Fibroblast of lung (primary cell): ENCODE measurements at regions not wholly inside any gene's neighbourhood (a gene's known extent, or its start where the extent isn't known, plus 50 kb on each side); places are given as distances from the start of the nearest gene placed in this dataset.

ENCODE experiments used
- DNase-seq, 2 donors: peaks; one replicate each; pipeline versions ENCODE4 v3.0.0 to v3.0.0-alpha.2; 2010; ENCODE audit warnings: low read depth in 2 of 2
- H2AFZ ChIP-seq: 2 replicates; pipeline ENCODE4 v1.5.1; 2012; ENCODE audit warnings: low read length, control low read depth, inconsistent platforms
- H3K27ac ChIP-seq: 2 replicates; pipeline ENCODE4 v1.5.1; 2011; ENCODE audit warnings: low read length, control low read depth; ENCODE audit not compliant: insufficient read depth
- H3K27me3 ChIP-seq: 2 replicates; pipeline ENCODE4 v1.5.1; 2011; ENCODE audit warnings: mild to moderate bottlenecking, low read length; ENCODE audit not compliant: control insufficient read depth, insufficient read depth
- H3K36me3 ChIP-seq: 2 replicates; pipeline ENCODE4 v1.5.1; 2011; ENCODE audit warnings: low read length; ENCODE audit not compliant: control insufficient read depth, insufficient read depth
- H3K4me1 ChIP-seq: 2 replicates; pipeline ENCODE4 v1.5.1; 2011; ENCODE audit warnings: low read length; ENCODE audit not compliant: control insufficient read depth, insufficient read depth; ENCODE audit errors: extremely low read depth
- H3K4me2 ChIP-seq: 2 replicates; pipeline ENCODE4 v1.5.1; 2011; ENCODE audit warnings: low read length, control low read depth; ENCODE audit not compliant: insufficient read depth; ENCODE audit errors: extremely low read depth
- H3K4me3 ChIP-seq, 4 experiments: fragments of 200-600 bp in 1 of 4; sonication (generic) in 1 of 4; replicated peaks in 1 of 4; 2 replicates each; pipeline ENCODE4 v1.5.1; 2011 to 2016; ENCODE audit warnings: low read length in 4 of 4, low read depth in 3 of 4, mild to moderate bottlenecking in 3 of 4, control low read depth in 2 of 4, inconsistent platforms in 1 of 4, mixed read lengths in 1 of 4; ENCODE audit not compliant: insufficient read depth in 1 of 4; ENCODE audit errors: control extremely low read depth in 1 of 4
- H3K79me2 ChIP-seq: 2 replicates; pipeline ENCODE4 v1.5.1; 2012; ENCODE audit warnings: mild to moderate bottlenecking, low read length, inconsistent platforms; ENCODE audit not compliant: control insufficient read depth, insufficient read depth
- H3K9ac ChIP-seq: 2 replicates; pipeline ENCODE4 v1.5.1; 2011; ENCODE audit warnings: mild to moderate bottlenecking, low read length, control low read depth; ENCODE audit not compliant: insufficient read depth
- H3K9me3 ChIP-seq: 2 replicates; pipeline ENCODE4 v1.5.1; 2012; ENCODE audit warnings: low read depth, low read length; ENCODE audit not compliant: control insufficient read depth, insufficient read depth
- H4K20me1 ChIP-seq: 2 replicates; pipeline ENCODE4 v1.5.1; 2011; ENCODE audit warnings: low read length; ENCODE audit not compliant: control insufficient read depth, insufficient read depth; ENCODE audit errors: extremely low read depth
- CTCF ChIP-seq, 2 donors: IDR thresholded peaks in 1 of 2; conservative IDR thresholded peaks in 1 of 2; 1 replicate in 1 of 2; 2 replicates in 1 of 2; pipeline ENCODE4 v1.5.1; 2011 to 2012; ENCODE audit warnings: low read length in 2 of 2, control low read depth in 1 of 2, inconsistent platforms in 1 of 2, low read depth in 1 of 2, mild to moderate bottlenecking in 1 of 2
- EZH2 ChIP-seq: IDR thresholded peaks from 2 replicates; pipeline ENCODE4 v1.5.1; 2012; ENCODE audit warnings: low read length, control low read depth, mild to moderate bottlenecking; ENCODE audit errors: missing control alignments

DNA sequence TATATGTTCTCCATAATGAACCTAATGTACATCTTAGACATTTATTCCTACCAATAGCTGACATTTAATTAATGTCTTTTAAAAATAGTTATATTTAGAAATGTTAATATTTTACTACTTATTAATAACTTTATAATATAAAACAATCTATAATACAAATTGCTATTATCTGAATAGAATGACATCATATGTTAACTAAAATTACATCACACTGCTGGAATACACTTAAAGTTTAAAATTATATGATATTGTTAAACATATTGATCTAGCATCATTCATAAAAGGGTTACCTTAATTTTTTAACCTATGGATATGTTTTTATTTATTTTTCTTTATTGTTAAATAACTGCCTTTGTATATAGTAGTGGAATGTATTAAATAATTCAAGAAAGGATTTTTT lies 660.2 kb upstream of the ADGRB3 start:
- no peak overlapping the region for H3K9ac ChIP-seq
- H3K4me3 ChIP-seq = no peak overlapping the region
- no peak overlapping the region for H3K27ac ChIP-seq
- H3K79me2 ChIP-seq = no peaks in the 10 kb centered on the region
- H3K9me3 ChIP-seq = no peaks in the 10 kb centered on the region
- no peaks in the 10 kb centered on the region for H3K4me1 ChIP-seq
- no peak overlapping the region for H3K4me2 ChIP-seq
- TF ChIP-seq EZH2 = no peak
- no peak for TF ChIP-seq CTCF (conservative IDR thresholded peaks at IDR 0.05 in 1 of 2, IDR thresholded peaks at IDR 0.05 in 1 of 2; ENCODE audit: low read depth in 1 of 2, low read length in 2 of 2)
- H3K27me3 ChIP-seq = no peaks in the 10 kb centered on the region
- H2AFZ ChIP-seq = no peak overlapping the region
- no peaks in the 10 kb centered on the region for H4K20me1 ChIP-seq
- H3K36me3 ChIP-seq = no peaks in the 10 kb centered on the region
- DNase-seq = no peak

GRCh38 chr6:67971812-67972211 lies 663.3 kb upstream of the ADGRB3 start:
- no peaks in the 10 kb centered on the region for H3K27me3 ChIP-seq
- DNase-seq = no peak

GRCh38 chr6:67966830-67967229 lies 668.3 kb upstream of the ADGRB3 start:
- TF ChIP-seq EZH2 = no peak
- TF ChIP-seq CTCF (conservative IDR thresholded peaks at IDR 0.05 in 1 of 2, IDR thresholded peaks at IDR 0.05 in 1 of 2; ENCODE audit: low read depth in 1 of 2, low read length in 2 of 2) = no peak
- Histone ChIP-seq H3K27me3 (no peaks in the 10 kb centered on the region), H3K9me3 (no peaks in the 10 kb centered on the region), H3K79me2 (no peaks in the 10 kb centered on the region), H3K36me3 (no peaks in the 10 kb centered on the region), H4K20me1 (no peaks in the 10 kb centered on the region), H3K4me1 (no peaks in the 10 kb centered on the region), H3K4me2 (no peak overlapping the region), H3K9ac (no peak overlapping the region), H2AFZ (no peak overlapping the region), H3K27ac (no peak overlapping the region), H3K4me3 (no peak overlapping the region)
- no peak for DNase-seq

More at GRCh38 chr6:67971812-67972211, 663.3 kb upstream of the ADGRB3 start:
- Histone ChIP-seq H3K27ac (no peak overlapping the region), H3K4me2 (no peak overlapping the region), H3K9me3 (no peaks in the 10 kb centered on the region), H3K4me1 (no peaks in the 10 kb centered on the region), H2AFZ (no peak overlapping the region), H4K20me1 (no peaks in the 10 kb centered on the region), H3K9ac (no peak overlapping the region), H3K79me2 (no peaks in the 10 kb centered on the region), H3K4me3 (no peak overlapping the region), H3K36me3 (no peaks in the 10 kb centered on the region)
- no peak for TF ChIP-seq EZH2
- no peak for TF ChIP-seq CTCF (conservative IDR thresholded peaks at IDR 0.05 in 1 of 2, IDR thresholded peaks at IDR 0.05 in 1 of 2; ENCODE audit: low read depth in 1 of 2, low read length in 2 of 2)
